CD4-positive, alpha-beta T cell treated with Interleukin-17A for 4 hours (primary cell): ENCODE measurements at regions not wholly inside any gene's neighbourhood (a gene's known extent, or its start where the extent isn't known, plus 50 kb on each side); places are given as distances from the start of the nearest gene placed in this dataset.

Source experiments
- DNase-seq: peaks from one replicate; pipeline ENCODE4 v3.0.0-alpha.2; 2020; ENCODE audit warnings: mixed read lengths

DNA sequence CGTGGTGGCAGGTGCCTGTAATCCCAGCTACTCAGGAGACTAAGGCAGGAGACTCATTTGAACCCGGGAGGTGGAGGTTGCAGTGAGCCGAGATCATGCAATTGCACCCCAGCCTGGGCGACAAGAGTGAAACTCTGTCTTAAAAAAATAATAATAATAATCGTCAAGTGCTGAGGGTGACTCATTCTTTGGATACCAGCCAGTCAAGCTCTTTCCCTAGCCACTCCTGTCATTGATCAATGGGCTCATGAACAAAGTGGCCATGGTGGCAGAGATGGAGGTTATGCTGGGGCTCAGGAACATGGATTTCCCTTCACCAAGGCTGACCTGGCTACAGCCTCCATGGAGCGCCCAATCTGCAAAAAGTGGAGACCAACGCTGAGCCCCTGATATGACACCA lies 94.5 kb upstream of the HAAO start:
- no peak for DNase-seq

DNA sequence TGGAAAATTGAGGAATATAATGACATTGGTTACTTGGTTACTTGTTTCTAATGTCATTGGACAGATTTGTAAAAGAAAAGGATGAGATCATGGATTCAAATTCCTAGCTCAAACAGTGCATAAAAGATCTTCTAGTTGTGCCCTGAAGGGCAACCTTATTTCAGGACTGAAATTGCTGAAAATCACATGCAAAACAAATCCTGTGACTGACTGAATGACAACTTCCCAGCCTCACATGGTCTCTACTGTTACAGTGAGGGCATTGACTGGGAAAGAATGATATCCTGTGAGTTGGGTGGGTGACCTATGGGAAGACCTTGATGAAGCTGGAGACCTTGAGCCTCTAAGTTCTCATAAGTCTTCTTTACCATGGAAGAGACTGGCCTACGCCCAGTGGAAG lies 90.4 kb upstream of the HAAO start:
- DNase-seq = no peak

DNA sequence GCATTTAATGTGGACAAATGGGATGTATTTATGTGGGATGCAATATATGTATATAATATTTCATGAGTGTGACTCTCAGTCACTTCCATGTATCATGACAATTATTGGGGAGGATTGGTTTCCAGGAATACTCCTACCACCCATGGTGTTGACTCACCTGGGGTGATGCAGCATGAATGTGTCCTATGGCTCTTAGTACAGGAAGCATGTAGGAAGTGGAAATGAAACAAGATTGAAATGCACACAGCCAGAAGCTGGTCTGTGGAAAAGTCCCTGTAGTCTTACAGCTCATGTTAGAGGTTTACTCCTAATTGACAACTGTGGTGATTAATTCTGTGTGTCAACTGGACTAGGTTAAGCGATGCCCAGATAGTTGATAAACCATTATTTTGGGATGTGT lies 89.3 kb upstream of the HAAO start:
- no peak for DNase-seq

DNA sequence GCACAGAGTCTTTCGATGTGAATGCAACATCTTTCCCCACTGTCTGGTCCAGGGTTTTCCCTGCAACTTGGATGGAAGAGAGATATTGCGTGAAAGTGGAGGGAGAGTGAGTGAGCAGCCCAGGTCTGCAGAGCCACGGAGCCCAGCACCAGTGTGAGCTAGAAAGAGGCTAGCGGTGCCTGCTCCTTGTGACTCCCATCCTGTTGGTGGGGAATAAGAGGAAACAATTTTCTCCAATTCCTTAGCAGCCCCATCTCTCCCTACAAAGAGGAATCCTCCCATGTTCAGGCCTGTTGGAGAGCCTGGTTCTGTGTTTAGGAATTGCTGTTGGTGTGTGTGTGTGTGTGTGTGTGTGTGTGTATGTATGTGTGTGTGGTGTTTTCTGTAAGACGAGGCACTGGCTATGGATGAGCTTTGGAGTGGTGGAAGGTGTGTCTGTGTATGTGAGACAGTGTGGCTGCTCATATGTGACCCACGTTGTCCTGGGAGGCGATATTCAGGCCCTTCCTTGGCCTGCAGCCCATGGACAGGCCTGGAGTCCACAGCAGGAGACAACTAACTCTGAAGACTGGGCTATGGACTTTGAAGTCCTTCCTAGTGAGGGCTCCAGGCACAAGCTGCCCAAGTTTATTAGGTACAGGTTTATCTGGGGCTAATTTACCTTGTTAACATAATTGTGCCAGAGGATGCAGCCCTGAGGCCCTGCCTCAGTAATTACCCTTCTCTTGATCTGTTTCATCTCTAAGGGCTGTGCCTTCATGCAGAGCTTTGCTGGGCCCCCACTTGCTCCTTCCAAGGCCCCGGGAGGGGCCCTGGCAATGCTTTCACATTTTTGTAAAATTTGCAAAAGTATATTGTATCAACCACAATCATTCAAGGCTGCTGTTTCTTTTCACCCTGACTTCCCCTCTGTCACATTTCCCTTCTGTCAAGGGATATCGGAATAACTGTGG lies 88.6 kb upstream of the HAAO start:
- DNase-seq = no peak

DNA sequence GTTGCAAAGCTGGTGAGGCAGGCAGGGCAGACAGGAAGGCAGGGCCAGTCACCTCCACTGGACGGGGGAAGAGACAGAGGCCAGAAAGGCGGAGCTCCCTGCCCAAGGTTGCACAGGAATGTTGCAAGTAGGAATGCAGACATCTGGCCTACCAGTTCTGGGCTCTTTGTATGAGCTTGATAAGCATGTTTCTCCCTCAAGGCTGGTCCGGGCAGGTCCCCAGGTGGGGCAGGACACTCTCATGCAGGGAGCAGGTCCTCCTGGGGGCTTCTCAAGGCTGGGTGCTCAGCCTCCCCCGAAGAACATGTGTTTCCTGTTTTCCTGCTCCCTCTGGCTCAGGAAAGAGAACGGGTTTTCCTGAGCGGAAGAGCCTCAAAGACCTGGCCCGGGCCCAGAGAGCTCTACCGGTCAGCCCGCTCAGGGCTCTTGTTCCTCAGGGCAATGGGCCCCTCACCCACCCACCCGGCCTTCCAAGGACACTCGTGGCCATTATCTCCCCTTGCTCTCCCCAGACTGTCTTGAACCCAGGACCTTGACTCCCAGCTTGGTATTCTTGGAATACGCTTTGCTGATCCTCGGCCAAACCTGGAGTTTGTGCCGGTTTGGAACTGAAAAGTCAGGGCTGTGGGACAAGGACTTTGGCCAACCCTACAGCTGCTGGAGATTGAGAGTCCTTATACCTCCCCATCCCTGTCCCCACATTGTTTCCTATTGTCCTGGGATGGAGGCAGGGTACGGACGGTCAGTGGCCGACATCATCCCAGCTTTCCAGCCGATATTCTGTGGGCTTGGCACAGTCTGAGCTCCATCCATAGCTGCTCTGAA lies 87.7 kb upstream of the HAAO start:
- DNase-seq = no peak

DNA sequence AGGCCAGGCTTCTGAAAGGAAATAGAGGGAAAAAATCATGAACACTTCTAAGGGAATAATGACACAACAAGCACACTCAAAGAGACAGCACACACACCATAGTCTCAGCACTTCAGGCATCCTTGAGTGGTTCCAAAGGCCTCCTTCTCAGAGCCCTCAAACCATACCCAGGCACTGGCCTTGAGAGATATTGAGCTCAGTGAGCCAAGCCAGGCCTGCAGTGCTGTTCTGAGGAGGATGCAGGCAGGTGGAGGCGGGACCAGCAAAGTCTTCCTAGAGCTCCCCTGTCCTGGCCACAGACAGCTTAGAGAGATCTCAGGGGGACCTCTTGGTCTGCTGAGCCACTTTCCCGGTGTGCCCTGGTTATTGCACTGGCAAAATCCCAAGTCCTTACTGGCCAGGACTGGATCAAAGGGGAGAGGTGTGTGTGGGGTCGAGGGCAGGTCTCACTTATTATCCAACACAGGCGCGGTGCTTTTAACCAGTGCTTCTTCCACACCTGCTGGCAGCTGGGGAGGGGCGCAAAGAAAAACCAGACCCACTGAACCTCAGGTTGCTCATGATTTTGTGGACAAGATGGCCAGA lies 86.8 kb upstream of the HAAO start:
- DNase-seq = no peak

DNA sequence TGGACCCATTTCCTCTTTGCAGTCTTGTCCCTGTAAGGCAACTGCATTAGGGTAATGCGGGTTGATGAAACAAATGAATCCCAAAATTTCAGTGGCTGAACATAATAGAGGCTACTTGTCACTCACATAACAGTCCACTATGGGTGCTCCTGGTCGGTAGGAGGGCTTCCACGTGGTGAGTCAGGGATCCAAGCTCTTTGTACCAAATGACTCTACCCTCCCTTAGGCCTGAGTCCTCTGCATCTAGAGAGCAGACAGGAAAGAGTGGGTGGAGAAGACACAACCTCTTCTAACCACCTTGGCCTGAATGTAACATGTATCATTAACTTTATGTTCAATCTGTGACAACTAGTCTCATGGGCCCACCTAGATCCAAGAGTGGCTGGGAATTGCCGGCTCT lies 86.2 kb upstream of the HAAO start:
- DNase-seq = no peak

DNA sequence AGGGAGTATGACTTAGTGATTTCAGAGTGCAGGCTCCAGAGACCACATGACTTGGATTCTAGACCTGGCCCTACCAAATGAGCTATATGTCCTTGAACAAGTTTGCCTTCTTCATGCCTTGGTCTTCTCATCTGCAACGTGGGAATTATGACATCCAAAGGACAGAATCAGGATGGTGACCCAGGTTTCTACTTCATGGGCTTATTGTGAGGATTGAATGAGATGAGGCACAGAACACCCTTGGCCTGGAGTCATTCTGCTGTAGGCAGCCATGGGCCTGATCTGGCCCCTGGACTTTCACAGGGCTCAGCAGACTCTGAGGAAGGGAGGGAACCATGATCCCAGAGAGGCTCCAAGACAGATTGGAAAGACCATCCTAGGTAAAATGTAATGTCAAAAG lies 85.6 kb upstream of the HAAO start:
- no peak for DNase-seq

DNA sequence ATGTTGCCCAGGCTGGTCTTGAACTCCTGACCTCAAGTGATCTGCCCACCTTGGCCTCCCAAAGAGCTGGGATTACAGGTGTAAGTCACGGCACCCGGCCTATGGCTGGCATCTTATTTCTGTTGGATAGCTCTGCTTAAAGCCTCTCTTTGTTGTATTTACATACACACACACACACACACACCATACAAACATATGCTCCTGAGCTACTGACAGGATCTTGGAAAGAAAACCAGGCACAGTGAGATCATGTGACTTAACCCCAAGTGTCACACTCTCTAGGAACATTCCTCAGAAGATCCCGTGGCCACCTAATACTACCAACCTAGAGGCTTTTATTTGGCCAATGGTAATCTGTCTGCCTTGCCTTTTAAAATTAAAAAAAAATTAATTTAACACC lies 85.1 kb upstream of the HAAO start:
- no peak for DNase-seq

DNA sequence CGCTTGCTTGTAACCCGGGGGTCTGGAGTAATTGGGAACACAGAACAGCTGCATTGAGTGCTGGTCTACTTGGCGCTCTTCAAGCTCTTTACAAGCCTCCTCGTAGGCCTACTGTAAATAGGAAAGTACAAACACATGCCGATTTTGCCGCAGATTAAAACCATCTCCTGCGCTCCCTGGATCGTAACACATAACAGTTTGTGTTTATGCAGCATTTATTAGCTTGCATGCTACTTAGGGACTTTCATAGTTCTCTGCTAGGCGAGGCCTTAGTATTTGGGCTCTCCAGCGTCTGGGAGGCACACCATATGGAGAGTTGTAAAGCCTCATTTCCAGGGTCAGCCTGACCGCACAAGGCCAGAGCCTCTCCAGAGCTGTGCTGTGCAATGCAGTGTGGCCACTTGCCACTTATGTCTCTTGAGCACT lies 84.0 kb upstream of the HAAO start:
- no peak for DNase-seq

DNA sequence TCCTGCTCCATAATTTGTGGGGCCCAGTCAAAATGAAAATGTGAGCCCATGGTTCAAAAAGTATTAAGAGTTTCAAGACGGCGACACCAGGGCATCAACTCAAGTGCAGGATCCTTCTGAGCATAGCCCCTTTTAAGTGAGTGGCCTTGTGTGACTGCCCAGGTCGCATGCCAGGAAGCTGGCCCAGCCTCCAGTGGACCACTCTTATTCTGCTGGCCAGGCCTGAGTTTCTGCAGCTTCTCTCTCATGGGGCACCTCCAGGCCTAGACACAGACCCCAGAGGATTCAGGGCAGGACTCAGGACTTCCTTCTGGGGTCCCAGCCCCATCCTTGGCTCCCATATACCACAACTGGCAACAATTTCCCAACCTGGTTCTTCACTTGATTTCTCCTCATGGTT lies 83.5 kb upstream of the HAAO start:
- DNase-seq = no peak

DNA sequence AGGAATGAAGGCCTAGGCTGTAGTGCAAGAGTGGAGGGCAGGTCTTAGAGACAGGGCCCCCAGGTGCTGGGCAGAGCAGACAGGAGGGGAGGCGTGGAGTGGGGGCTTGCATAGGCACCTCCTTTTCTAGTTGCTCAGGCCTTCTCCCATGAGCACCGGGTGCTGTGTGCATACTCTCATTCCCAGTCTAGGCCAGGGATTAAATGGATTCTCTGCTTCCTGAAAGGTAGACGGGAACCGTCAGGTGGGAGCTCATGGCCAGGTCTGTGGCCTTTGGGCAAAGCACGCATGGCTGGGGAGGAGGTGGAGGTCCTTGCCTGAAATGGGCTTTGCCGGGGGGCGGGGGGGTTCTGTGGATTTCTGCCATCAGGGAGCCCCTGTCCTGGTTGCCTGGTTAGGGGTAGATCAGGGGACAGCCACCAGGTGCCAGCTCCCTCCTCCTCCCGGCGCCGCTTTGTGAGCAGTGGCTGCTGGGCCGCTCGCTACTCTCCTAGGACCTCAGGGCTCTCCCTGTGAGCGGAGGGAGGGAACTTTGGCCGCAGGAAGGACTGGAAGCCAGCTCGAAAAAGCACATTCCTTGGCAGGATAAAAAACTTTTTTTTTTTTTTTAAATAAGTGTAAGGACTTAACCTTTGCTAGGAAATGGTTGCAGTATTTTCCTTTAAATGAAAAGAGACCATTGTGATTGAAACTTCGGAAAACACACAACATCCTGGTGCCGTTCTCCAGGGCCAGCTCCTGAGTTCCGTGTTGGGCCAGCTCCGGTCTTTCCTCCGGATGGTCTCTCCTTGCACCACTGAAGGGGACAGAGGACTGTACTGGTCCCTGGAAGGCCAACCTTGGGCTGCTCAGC lies 82.8 kb upstream of the HAAO start:
- DNase-seq = no peak

DNA sequence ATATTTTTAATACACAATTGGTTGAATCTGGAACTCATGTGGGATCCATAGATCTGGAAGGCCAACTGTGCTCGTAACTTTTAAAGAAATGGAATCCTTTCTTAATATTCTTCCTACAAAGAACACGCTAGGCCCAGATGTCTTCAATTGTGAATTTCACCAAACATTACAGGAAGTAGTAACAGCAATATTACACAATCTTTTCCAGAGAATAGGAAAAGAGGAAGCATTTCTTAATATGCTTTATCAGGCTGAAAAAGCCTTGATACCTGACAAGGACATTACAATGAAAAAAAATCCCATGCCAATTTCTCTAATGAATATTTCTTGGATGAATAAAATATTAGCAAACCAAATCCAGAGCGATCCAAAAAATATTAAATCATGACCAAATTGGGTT lies 80.3 kb upstream of the HAAO start:
- no peak for DNase-seq

DNA sequence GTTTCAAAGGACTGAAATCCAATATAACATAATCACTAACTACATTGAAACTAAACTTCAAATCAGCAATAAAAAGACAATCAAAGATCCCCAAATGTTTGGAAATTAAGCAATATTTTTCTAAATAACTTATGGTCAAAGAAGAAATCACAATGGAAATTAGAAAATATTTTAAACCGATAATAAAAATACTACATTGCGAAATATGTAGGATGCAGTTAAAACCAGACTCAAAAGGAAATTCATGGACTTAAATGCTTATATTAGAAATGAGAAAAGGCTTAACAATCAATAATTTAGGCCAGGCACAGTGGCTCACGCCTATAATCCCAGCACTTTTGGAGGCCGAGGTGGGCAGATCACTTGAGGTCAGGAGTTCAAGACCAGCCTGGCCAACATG lies 79.0 kb upstream of the HAAO start:
- no peak for DNase-seq

DNA sequence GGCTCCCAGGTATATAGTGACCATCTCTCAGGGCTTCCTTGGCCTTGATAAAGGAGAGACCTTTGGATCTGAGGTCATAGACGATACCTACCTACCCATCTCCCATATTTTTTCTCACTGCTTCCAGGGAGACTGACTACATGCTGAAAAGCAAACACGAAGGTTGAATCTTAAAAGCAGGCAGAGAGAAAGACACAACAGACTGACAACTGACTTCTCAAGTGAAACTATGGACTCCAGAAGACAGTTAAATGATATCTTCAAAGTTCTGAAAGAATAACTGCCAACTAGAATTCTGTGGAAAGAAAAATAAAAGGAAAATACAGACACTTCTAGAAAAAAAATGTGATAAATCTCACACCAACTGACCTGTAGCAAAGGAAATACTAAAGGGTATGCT lies 76.5 kb upstream of the HAAO start:
- DNase-seq = no peak

DNA sequence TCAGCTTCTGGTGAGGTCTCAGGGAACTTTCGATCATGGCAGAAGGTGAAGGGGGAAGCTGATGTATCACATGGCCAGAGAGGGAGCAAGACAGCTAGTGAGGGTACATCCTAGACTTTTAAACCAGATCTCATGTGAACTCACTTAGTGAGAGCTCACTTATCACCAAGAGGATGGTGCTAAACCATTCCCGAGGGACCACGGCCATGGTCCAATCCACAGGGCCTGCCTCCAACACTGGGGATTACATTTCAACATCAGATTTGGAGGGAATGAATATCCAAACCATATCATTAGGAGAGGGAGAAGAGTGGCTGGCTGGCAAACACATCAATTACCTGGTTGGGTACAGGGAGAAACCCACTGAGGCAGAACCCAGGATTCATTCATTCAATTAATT lies 75.7 kb upstream of the HAAO start:
- DNase-seq = no peak

DNA sequence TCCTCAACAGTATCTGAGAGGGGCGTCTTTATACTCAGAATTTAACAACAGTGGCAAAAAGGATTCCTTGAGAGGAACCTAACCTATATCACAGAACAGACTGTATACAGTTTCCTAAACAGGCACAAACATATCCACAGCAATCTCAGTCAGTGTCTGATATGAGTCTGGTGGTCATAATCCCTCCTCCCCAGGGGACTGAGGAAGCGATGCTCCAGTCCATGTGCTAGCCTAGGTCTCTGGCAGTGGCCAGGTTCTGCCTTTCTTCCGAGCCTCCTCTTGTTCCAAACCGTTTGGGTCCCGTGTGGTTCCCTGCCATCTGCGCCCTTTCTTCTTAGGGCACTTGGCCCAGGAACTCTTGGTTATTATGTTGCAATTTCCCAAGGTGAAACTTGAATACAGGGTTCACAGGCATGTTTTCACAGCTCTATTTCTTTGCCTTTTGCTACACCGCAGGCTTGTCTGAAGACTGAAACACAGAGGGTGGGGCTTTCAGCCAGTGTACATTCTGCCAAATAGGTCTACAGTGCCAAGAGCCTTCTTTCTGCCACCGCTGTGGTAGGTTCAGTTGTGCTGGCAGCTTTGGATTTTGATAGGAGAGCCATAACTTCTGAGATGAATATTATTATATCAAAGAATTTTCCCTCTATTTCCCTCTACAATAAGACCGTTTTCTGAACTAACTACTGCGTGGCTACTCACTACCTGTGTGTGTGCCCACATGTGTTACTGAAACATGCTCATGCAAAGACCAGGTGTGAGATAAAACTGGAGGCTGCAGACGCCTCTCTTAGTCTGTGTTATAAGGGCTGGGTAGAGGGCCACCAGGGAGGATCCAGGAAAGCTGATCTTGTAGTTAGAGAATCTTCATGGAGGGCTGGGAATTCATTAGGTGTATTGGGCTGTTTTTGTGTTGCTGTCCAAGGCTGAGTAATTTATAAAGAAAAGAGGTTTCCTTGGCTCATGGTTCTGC lies 75.0 kb upstream of the HAAO start:
- DNase-seq = no peak

DNA sequence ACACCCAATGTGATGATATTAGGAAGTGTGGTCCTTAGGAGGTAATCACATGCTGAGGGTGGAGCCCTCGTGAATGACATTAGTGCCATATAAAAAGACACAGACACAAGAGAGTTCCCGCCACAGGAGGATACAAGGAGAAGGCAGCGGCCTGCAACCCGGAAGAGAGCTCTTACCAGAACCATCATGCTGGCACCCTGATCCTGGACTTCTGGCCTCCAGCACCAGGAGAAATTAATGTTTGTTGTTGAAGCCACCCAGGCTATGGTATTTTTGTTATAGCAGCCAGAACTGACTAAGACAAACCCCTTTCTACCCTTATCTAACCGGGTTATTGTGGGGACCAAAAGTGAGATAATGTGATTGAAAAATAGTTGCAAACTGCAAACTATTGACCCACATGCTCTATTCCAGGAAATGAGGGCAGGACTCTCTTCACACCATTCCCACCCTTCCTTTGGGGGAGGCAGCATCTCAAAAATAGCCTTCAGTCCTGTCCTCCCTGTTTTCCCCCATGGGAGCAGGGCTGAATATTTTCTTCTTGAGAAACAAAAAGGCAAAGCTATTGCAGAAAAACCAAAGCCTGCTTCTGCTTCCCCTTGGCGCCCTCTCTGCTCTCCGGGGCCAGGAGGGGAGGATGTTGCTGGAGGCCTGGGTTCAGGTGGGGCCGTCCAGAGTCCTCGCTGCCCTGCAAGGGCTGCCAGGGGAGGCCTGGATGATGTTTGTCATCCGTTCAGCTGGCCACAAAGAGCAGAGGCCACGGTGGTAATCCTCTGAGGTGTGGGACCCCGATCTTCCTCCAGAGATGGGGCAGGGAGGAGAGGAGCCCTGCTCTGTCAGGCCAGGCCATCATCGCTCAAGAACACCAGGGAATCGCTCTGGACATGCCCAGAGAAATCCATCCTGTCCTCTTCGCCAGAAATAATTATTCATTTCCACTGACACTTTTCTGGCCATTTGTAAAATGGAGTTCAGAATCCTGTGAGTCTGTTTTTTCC lies 73.8 kb upstream of the HAAO start:
- no peak for DNase-seq

DNA sequence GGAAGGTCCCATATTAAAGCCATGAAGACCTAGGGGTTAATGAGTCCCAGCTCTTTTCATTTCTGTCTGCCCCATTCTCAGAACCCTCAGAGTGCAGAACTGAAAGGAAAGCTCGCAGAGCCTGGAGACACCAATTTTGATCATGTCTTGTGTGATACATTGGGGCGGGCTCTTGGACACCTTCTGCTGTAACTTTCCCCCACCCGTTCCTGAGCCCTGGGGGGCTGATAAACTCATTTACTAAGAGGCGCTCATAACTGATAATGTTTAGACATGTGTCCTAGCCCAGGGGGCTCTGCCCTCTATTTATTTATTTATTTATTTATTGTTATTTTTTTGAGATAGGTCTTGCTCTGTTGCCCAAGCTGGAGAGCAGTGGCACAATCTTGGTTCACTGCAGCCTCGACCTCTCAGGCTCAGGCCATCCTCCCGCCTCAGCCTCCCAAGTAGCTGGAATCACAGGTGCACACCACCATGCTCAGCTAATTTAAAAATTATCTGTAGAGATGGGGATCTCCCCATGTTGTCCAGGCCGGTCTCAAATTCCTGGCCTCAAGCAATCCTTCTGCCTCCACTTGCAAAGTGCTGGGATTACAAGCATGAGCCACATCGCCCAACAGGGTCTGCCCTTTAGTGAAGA lies 72.4 kb upstream of the HAAO start:
- no peak for DNase-seq

DNA sequence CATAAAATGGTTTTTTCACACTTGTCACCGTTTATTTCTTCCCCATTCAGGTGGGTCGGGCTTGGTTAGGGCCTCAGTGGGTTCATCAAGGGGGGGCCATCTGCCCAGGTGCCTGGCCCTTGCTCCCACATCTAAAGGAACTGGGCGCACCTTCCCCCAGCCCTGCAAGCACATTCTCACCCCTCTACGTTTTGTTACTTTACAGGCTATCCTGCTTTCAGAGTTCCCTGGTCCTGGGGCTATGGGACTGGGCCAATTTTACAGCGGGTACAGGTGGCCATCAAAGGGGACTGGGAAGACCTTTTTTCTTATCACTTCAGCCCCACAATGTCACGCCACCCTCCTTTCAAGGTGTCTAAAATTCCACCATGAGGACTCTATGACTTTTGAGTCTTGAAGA lies 71.8 kb upstream of the HAAO start:
- DNase-seq = no peak
